GM21390 (cell line): ENCODE measurements at regions not wholly inside any gene's neighbourhood (a gene's known extent, or its start where the extent isn't known, plus 50 kb on each side); places are given as distances from the start of the nearest gene placed in this dataset.

Experiments used
- ATAC-seq: cut with Tn5 transposase; IDR thresholded peaks from one replicate; pipeline ENCODE4 v1.9.1; 2021; ENCODE audit not compliant: unreplicated experiment

- ATAC-seq, result no peak
Observed at GRCh38 chr6:95240514-95240913, 336.8 kb upstream of the MANEA start.

DNA sequence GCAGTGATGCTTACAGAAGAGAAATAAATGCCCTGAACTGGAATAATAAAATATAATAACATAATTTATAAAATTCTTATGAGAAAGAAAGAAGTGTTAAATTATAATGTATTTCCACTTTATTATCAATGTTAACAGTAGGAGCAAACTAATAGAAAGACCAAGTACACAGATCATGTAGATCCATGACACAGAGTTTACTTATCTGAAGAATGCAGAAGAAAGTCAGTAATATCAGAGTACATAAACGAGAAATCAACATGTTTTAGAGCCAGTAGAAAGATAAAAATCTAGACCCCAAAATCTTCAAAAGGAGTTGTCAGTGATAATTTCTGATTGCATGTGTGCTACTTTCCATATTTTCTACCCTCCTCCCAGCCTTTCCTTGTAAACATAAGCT, 334.8 kb upstream of the MANEA start:
- no peak for ATAC-seq

GRCh38 chr6:95243053-95243452, 334.3 kb upstream of the MANEA start:
- no peak for ATAC-seq

- no peak for ATAC-seq
Observed at GRCh38 chr6:95244751-95245150, 332.6 kb upstream of the MANEA start.

DNA sequence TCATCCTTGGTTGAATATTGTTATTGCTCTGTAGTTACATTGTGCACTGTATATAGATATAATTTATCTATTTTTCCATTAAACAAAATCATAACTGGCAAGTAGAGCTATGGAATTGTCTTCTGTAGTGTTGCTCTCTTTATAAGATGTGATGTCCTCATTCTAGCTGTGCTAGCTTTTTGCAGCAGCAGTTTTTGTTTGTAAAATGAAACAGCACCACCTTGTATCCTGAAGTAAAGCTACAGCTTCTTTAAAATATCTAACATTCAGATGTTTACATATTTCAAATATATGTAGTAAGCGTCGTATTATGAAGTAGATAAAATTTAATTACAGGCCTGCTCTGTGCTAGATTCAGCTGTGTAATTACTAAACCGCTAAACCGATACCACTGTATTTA, 328.8 kb upstream of the MANEA start:
- no peak for ATAC-seq

- no peak for ATAC-seq
Observed at GRCh38 chr6:95249175-95249574, 328.2 kb upstream of the MANEA start.

DNA sequence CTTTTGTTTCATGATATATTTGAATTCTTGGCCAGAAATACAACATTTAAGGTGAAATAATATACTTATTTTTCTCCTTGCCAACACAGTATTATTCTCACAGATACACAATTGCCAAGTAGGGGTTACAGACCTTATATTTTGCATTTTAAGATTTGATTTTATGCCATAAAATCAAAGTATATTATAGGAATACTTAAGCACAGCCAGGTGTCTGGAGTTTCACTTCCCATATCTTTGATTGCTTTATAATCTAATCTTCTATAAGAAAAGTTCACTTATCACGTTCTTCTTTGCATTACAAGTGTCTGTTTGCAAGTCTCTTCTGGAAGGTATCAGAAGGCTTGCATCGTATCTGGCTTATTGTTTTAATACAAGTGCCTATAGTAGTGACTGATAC, 327.7 kb upstream of the MANEA start:
- ATAC-seq, result no peak

GRCh38 chr6:95263840-95264239, 313.5 kb upstream of the MANEA start:
- no peak for ATAC-seq

DNA sequence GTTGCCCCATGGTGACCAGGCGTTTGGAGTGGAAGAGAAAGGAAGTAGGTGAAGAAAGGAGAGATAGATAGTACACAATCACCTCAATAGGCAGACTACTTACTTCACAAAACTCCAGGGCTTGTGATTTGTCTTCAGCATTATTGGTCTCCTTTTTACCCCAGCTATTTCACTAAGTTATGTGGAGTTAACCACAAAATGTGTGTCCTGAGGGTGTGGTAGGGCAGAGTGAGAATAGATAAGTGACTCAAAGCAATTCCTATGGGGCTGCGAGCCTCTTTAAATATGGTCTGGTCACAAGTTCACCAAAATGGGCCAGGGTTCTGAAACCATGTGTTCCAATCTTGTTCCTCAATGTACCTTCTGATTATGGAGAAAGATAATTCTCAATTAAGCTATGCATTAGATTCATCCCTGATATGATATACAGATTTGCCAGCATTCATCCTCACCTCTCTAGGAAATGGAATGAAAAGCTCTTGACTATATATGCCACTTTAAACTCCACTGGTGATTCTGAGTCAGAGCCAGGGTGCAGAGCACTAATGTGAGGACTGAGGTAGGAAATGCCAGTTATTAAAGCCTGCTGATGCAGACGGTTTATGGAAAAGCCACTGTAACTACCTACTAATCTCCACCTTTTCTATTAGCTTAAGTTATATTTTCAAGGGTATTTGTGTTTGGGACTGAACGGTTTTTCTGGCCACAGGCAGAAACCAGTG, 310.6 kb upstream of the MANEA start:
- no peak for ATAC-seq

- no peak for ATAC-seq
Observed at GRCh38 chr6:95274686-95275235, 302.6 kb upstream of the MANEA start.

DNA sequence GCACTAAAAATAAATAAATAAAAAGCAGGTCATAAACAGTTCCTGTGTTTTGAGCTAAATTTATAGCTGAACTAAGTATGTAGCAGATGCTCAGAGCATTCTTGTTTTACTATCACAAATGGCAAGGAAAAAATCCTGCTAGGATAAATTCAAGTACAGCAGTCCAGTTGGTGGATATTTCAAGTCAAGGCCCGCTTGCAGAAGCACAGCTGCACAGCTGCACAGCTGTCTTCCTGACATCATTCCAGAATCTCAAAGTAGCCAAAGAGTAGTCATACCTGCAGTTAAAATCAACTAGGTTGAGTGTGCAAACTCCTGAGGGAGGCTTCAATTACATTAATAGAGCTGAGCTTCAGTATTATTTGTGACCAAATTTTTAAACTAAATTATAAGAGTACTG, 297.7 kb upstream of the MANEA start:
- ATAC-seq, result no peak

- no peak for ATAC-seq
Observed at GRCh38 chr6:95280686-95281273, 296.6 kb upstream of the MANEA start.

- ATAC-seq, result no peak
Observed at GRCh38 chr6:95285881-95286280, 291.5 kb upstream of the MANEA start.

GRCh38 chr6:95286874-95287273, 290.5 kb upstream of the MANEA start:
- ATAC-seq, result no peak

DNA sequence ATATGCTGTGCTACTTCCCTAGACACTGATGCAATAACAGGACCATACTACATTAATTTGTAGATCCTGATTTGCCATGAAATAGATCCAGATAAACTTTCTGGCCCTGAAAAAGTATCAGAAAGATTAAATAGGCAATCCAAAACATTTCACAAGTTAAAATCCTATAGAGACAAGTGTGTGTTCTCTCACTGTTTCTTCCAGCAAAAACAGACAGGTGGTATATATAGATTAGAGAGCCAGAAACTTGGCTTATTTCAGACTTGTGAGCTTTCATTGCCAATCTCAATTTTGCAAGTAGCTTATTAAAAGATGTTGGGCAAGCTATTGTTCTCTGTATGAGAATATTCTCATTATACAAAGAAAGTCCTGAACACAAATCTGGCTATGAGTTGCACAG, 289.1 kb upstream of the MANEA start:
- no peak for ATAC-seq

DNA sequence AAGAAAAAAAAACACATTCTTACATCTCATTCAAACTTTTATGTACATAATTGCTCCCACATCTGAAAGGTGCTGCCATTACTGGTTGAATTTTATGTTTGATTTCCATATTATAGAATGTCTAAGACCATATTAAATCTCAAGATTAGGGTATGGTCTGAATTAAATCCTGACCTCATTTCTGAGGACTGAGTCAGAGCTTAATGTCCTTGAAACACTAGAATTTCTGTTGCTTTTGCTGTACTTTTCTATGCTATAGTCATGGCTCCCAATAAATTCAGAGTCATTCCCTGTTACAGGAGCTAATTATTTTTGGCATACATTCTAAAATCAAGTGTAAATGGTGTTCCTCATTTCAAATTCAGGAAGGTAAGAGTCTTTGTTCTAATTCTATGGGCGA, 285.3 kb upstream of the MANEA start:
- ATAC-seq, result no peak

GRCh38 chr6:95293257-95293656, 284.1 kb upstream of the MANEA start:
- no peak for ATAC-seq

- no peak for ATAC-seq
Observed at GRCh38 chr6:95294043-95294442, 283.3 kb upstream of the MANEA start.

DNA sequence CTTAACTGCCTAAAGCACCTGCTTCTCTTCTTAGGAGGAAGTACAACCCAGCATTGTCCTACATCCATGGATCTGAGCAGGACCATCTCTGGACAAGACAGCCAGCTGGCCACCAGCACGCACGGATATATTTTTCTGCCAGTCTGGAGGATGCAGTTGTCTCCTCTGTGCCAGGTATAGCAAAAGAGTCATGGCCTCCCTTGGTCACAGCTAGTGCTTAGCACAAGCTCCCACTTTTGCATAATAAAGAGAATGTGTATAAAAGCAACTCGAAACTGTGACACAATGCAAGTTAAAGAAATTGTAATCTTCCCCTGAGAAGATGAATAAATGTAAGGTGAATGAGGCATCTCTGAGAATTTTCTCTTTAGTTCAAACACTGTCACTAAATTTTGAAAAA, 267.8 kb upstream of the MANEA start:
- ATAC-seq, result no peak

- ATAC-seq, result no peak
Observed at GRCh38 chr6:95318137-95318536, 259.2 kb upstream of the MANEA start.

GRCh38 chr6:95321126-95321525, 256.2 kb upstream of the MANEA start:
- no peak for ATAC-seq

DNA sequence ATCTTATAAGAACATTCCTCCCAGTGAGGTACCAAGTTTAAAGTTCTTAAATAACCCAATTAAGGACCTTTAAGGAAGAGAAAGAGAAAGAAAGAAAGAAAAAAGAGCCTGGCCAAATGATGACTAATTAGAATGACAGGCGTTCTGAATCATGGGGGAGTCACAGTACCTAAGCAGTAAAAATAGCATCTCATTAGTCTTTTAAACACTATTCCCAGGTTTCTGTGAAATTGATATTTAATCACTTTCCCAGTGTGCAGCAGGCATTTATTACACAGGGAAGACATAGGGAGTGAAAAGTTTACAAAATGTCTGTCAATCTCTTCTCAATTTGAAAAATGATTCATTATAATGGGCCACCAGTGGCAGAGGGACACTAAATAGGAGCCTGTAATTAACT, 251.4 kb upstream of the MANEA start:
- no peak for ATAC-seq

GRCh38 chr6:95328231-95328630, 249.1 kb upstream of the MANEA start:
- ATAC-seq, result no peak
